SK-N-MC (cell line): ENCODE measurements at regions not wholly inside any gene's neighbourhood (a gene's known extent, or its start where the extent isn't known, plus 50 kb on each side); places are given as distances from the start of the nearest gene placed in this dataset.

Source experiments
- EZH2 ChIP-seq: fragments of 200-600 bp; sonication (generic); IDR thresholded peaks from one replicate; pipeline ENCODE4 v1.6.1; 2017; ENCODE audit warnings: antibody characterized with exemption
- FOXP2 ChIP-seq: optimal IDR thresholded peaks from 2 replicates; pipeline ENCODE3; 2011; ENCODE audit warnings: mild to moderate bottlenecking, moderate library complexity; ENCODE audit not compliant: insufficient read depth; ENCODE audit errors: extremely low read length, control extremely low read depth

GRCh38 chr11:97072420-97072819 lies 682.6 kb downstream of the JRKL start:
- no peak for TF ChIP-seq FOXP2
- no peak for TF ChIP-seq EZH2
